ENCODE measurements at regions not wholly inside any gene's neighbourhood (a gene's known extent, or its start where the extent isn't known, plus 50 kb on each side); places are given as distances from the start of the nearest gene placed in this dataset.

DNA sequence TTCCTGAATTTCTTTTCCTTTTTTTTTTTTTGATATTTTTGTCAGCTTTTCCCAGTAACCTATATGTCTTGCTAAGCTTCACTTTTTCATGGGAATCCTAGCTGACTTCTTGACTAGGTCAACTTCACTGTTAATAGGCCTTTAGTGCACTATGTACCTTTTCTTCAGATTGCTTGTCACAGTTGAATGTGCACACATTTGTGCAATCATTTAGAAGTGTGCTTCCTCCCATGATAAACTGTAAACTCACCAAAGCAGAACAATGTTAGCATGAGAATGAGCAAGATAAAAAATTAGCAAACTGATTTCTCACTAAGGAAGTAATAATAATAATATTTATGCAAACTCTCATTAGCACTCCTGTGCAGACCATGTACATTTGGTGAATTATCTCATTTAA lies 173.2 kb downstream of the PABPC4L start:
- H3K4me2 ChIP-seq (ENCODE audit: low read length), result no peak overlapping the region
- TF ChIP-seq, protein P1, sequence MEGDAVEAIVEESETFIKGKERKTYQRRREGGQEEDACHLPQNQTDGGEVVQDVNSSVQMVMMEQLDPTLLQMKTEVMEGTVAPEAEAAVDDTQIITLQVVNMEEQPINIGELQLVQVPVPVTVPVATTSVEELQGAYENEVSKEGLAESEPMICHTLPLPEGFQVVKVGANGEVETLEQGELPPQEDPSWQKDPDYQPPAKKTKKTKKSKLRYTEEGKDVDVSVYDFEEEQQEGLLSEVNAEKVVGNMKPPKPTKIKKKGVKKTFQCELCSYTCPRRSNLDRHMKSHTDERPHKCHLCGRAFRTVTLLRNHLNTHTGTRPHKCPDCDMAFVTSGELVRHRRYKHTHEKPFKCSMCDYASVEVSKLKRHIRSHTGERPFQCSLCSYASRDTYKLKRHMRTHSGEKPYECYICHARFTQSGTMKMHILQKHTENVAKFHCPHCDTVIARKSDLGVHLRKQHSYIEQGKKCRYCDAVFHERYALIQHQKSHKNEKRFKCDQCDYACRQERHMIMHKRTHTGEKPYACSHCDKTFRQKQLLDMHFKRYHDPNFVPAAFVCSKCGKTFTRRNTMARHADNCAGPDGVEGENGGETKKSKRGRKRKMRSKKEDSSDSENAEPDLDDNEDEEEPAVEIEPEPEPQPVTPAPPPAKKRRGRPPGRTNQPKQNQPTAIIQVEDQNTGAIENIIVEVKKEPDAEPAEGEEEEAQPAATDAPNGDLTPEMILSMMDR (IDR thresholded peaks at IDR 0.05), result no peak
- H3K79me2 ChIP-seq, result no peaks in the 10 kb centered on the region
- no peak overlapping the region for H3K9ac ChIP-seq
- H3K4me3 ChIP-seq (ENCODE audit: low read depth, low read length), result no peak overlapping the region
- no peaks in the 10 kb centered on the region for H3K9me3 ChIP-seq (ENCODE audit: control insufficient read depth, low read length)
- no peaks in the 10 kb centered on the region for H3K4me1 ChIP-seq
- H2AFZ ChIP-seq, result no peak overlapping the region
- no peak overlapping the region for H3K27ac ChIP-seq
- H3K36me3 ChIP-seq (ENCODE audit: control insufficient read depth, insufficient read depth, low read length), result no peaks in the 10 kb centered on the region
- H3K27me3 ChIP-seq (ENCODE audit: control insufficient read depth, insufficient read depth, low read length), result no peaks in the 10 kb centered on the region

DNA sequence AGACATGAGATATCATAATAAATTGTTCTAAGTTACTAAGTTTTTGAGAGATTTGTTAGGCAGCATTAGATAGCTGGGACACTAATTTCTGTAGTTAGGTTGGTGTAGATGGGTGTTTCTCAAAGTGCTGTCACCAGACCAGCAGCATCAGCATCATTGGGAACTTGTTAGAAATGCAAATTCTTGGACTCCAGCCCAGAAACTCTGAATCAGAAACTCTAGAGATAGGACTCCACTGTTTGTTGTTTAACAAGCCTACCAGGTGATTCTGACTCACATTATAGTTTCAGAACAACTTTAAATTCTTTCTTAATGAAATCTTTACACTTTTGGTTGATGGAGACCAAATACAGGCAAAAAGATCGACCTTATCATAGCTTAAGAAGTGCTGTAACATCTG lies 173.7 kb downstream of the PABPC4L start:
- H3K4me3 ChIP-seq (ENCODE audit: low read depth, low read length), result no peak overlapping the region
- H3K9ac ChIP-seq, result no peak overlapping the region
- no peaks in the 10 kb centered on the region for H3K36me3 ChIP-seq (ENCODE audit: control insufficient read depth, insufficient read depth, low read length)
- no peak overlapping the region for H3K27ac ChIP-seq
- H3K79me2 ChIP-seq, result no peaks in the 10 kb centered on the region
- H2AFZ ChIP-seq, result no peak overlapping the region
- no peaks in the 10 kb centered on the region for H3K4me1 ChIP-seq
- no peaks in the 10 kb centered on the region for H3K27me3 ChIP-seq (ENCODE audit: control insufficient read depth, insufficient read depth, low read length)
- H3K4me2 ChIP-seq (ENCODE audit: low read length), result no peak overlapping the region
- TF ChIP-seq, protein P1 (IDR thresholded peaks at IDR 0.05), result no peak
- no peaks in the 10 kb centered on the region for H3K9me3 ChIP-seq (ENCODE audit: control insufficient read depth, low read length)

DNA sequence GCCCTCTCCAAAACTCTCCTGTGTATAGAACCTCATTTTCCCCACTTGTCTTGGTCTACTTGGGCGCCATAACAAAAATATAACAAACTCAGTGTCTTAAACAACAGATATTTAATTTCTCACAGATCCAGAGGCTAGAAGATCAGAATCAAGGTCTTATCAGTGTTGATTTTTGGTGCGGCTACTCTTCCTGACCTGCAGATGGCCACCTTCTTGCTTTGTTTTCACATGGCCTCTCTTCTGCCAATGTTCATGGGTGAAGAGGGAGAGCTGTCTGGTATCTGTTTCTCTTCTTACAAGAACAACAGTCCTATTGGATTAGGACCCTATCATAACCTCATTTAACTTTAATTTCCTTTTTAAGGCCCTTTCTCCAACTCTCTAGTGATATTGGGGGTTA lies 177.3 kb downstream of the PABPC4L start:
- no peak overlapping the region for H3K27ac ChIP-seq
- no peaks in the 10 kb centered on the region for H3K27me3 ChIP-seq (ENCODE audit: control insufficient read depth, insufficient read depth, low read length)
- no peak overlapping the region for H3K4me2 ChIP-seq (ENCODE audit: low read length)
- TF ChIP-seq, protein P1 (IDR thresholded peaks at IDR 0.05), result no peak
- no peak overlapping the region for H3K9ac ChIP-seq
- H3K36me3 ChIP-seq (ENCODE audit: control insufficient read depth, insufficient read depth, low read length), result no peaks in the 10 kb centered on the region
- H3K4me1 ChIP-seq, result no peaks in the 10 kb centered on the region
- no peak overlapping the region for H2AFZ ChIP-seq
- H3K9me3 ChIP-seq (ENCODE audit: control insufficient read depth, low read length), result no peaks in the 10 kb centered on the region
- H3K4me3 ChIP-seq (ENCODE audit: low read depth, low read length), result no peak overlapping the region
- no peaks in the 10 kb centered on the region for H3K79me2 ChIP-seq

DNA sequence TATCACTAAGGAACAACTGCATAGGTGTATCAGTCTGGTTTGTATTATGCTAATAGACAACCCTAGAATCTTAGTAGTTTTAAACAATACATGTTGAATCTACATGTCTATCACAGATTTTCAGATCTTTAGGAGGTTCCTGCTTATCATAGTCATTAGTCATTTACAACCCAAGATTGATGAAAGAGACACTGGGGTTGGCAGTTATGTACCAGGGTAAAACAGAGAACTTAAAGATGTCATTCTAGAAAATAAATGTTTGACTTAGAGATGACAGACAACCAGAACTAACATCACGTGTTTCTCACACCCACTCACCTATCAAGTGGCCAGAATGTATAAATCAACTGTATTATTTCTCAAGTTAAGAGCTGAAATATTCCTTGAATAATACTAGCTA lies 181.9 kb downstream of the PABPC4L start:
- TF ChIP-seq, protein P1 (IDR thresholded peaks at IDR 0.05), result no peak
- no peak overlapping the region for H3K4me3 ChIP-seq (ENCODE audit: low read depth, low read length)
- H3K9ac ChIP-seq, result no peak overlapping the region
- no peaks in the 10 kb centered on the region for H3K4me1 ChIP-seq
- no peaks in the 10 kb centered on the region for H3K36me3 ChIP-seq (ENCODE audit: control insufficient read depth, insufficient read depth, low read length)
- H2AFZ ChIP-seq, result no peak overlapping the region
- H3K9me3 ChIP-seq (ENCODE audit: control insufficient read depth, low read length), result no peaks in the 10 kb centered on the region
- no peaks in the 10 kb centered on the region for H3K27me3 ChIP-seq (ENCODE audit: control insufficient read depth, insufficient read depth, low read length)
- no peaks in the 10 kb centered on the region for H3K79me2 ChIP-seq
- H3K4me2 ChIP-seq (ENCODE audit: low read length), result no peak overlapping the region
- H3K27ac ChIP-seq, result no peak overlapping the region

DNA sequence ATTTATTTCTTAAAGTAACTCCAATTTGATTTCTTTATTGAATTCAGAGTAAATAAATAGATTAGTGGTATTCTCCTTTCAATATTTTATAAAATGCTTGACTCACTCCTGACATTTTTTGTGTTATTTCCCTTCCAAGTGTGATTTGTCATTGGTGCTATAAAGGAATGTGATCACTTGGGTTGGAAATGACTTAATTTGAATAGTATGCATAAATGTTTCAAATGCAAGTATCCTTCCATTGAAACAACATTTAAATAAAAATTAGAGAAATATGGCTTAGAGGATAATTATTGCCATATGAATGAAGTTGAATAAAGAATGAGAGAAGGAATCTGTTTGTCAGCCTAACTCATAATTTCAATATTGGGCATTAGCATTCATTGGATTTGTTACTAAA lies 182.7 kb downstream of the PABPC4L start:
- H3K36me3 ChIP-seq (ENCODE audit: control insufficient read depth, insufficient read depth, low read length), result no peaks in the 10 kb centered on the region
- no peaks in the 10 kb centered on the region for H3K27me3 ChIP-seq (ENCODE audit: control insufficient read depth, insufficient read depth, low read length)
- no peak overlapping the region for H3K9ac ChIP-seq
- no peaks in the 10 kb centered on the region for H3K9me3 ChIP-seq (ENCODE audit: control insufficient read depth, low read length)
- no peak overlapping the region for H3K4me2 ChIP-seq (ENCODE audit: low read length)
- TF ChIP-seq, protein P1 (IDR thresholded peaks at IDR 0.05), result no peak
- no peaks in the 10 kb centered on the region for H3K4me1 ChIP-seq
- H3K4me3 ChIP-seq (ENCODE audit: low read depth, low read length), result no peak overlapping the region
- H2AFZ ChIP-seq, result no peak overlapping the region
- no peaks in the 10 kb centered on the region for H3K79me2 ChIP-seq
- no peak overlapping the region for H3K27ac ChIP-seq
